GM23338 (cell line): ENCODE measurements at regions not wholly inside any gene's neighbourhood (a gene's known extent, or its start where the extent isn't known, plus 50 kb on each side); places are given as distances from the start of the nearest gene placed in this dataset.

ENCODE experiments used
- ATAC-seq: fragments of 200-7000 bp; cut with Tn5 transposase; 3 replicates; pipeline ENCODE4 v1.9.1; 2020
- DNase-seq: peaks from one replicate; pipeline ENCODE4 v3.0.0-alpha.2; 2015; ENCODE audit warnings: low spot score
- H2AFZ ChIP-seq: fragments of 200-600 bp; sonication (generic); 2 replicates; pipeline ENCODE4 v1.8.0; 2016; ENCODE audit warnings: antibody characterized with exemption, mild to moderate bottlenecking, moderate library complexity
- H3F3A ChIP-seq: fragments of 200-600 bp; sonication (generic); replicated peaks from 2 replicates; pipeline ENCODE4 v1.8.0; 2017; ENCODE audit warnings: antibody characterized with exemption, mixed run types, low read depth
- H3K27ac ChIP-seq: fragments of 200-600 bp; sonication (generic); 2 replicates; pipeline ENCODE4 v1.6.1; 2016; ENCODE audit warnings: low read depth
- H3K27me3 ChIP-seq: fragments of 200-600 bp; sonication (generic); 2 replicates; pipeline ENCODE4 v1.8.0; 2016; ENCODE audit warnings: mild to moderate bottlenecking, mixed run types, moderate library complexity; ENCODE audit not compliant: insufficient read depth
- H3K36me3 ChIP-seq: fragments of 200-600 bp; sonication (generic); 2 replicates; pipeline ENCODE4 v1.8.0; 2016; ENCODE audit warnings: mild to moderate bottlenecking; ENCODE audit not compliant: insufficient read depth
- H3K4me1 ChIP-seq: fragments of 200-600 bp; sonication (generic); 2 replicates; pipeline ENCODE4 v1.8.0; 2016; ENCODE audit warnings: mild to moderate bottlenecking, moderate library complexity; ENCODE audit not compliant: insufficient read depth
- H3K4me2 ChIP-seq: fragments of 200-600 bp; sonication (generic); 2 replicates; pipeline ENCODE4 v1.7.1; 2017; ENCODE audit warnings: mixed run types
- H3K4me3 ChIP-seq: fragments of 200-600 bp; sonication (generic); 2 replicates; pipeline ENCODE4 v1.6.1; 2016; ENCODE audit warnings: mixed run types
- H3K79me2 ChIP-seq: fragments of 200-600 bp; sonication (generic); replicated peaks from 2 replicates; pipeline ENCODE4 v1.8.0; 2017; ENCODE audit warnings: mild to moderate bottlenecking; ENCODE audit not compliant: insufficient read depth
- H3K9me2 ChIP-seq: fragments of 200-600 bp; sonication (generic); 2 replicates; pipeline ENCODE4 v1.8.0; 2017; ENCODE audit not compliant: insufficient read depth
- H4K20me1 ChIP-seq: fragments of 200-600 bp; sonication (generic); replicated peaks from 2 replicates; pipeline ENCODE4 v1.8.0; 2017; ENCODE audit warnings: mild to moderate bottlenecking; ENCODE audit not compliant: insufficient read depth
- H3K27ac Mint-ChIP-seq: 2 replicates; pipeline ENCODE4 v1.8.0; 2020; ENCODE audit warnings: inconsistent platforms, mild to moderate bottlenecking, moderate library complexity, mixed read lengths
- H3K27me3 Mint-ChIP-seq: 3 replicates; pipeline ENCODE4 v1.8.0; 2022; ENCODE audit warnings: low read depth, mild to moderate bottlenecking, moderate library complexity, mixed read lengths, inconsistent platforms; ENCODE audit not compliant: insufficient read depth, poor library complexity
- H3K36me3 Mint-ChIP-seq: 3 replicates; pipeline ENCODE4 v1.8.0; 2021; ENCODE audit warnings: low read depth, mild to moderate bottlenecking, inconsistent platforms, moderate library complexity, mixed read lengths
- H3K4me1 Mint-ChIP-seq: 3 replicates; pipeline ENCODE4 v1.8.0; 2020; ENCODE audit warnings: mild to moderate bottlenecking, inconsistent platforms, mixed read lengths
- H3K4me3 Mint-ChIP-seq: 3 replicates; pipeline ENCODE4 v1.8.0; 2021; ENCODE audit warnings: moderate library complexity, mild to moderate bottlenecking, inconsistent platforms, mixed read lengths
- H3K9me3 Mint-ChIP-seq: 3 replicates; pipeline ENCODE4 v1.8.0; 2020; ENCODE audit warnings: moderate library complexity, mild to moderate bottlenecking, inconsistent platforms, mixed read lengths
- CREB1 ChIP-seq: fragments of 250-450 bp; sonication (Bioruptor Pico); IDR thresholded peaks from 2 replicates; pipeline ENCODE4 v1.5.0; 2020; ENCODE audit warnings: low read depth, mild to moderate bottlenecking, moderate library complexity
- EZH2phosphoT487 ChIP-seq: fragments of 200-600 bp; sonication (generic); IDR thresholded peaks from one replicate; pipeline ENCODE4 v1.8.1; 2018; ENCODE audit warnings: antibody characterized with exemption; ENCODE audit not compliant: unreplicated experiment
- STAT1 ChIP-seq: IDR thresholded peaks from one replicate; pipeline ENCODE4 v1.6.1; 2016; ENCODE audit warnings: antibody characterized with exemption; ENCODE audit not compliant: unreplicated experiment
- ZNF331 ChIP-seq: fragments of 250-450 bp; sonication (Bioruptor Pico); IDR thresholded peaks from 2 replicates; pipeline ENCODE4 v1.5.0; 2020; ENCODE audit warnings: low read depth, mild to moderate bottlenecking, moderate library complexity
- TF ChIP-seq, protein P1 (sequence below): IDR thresholded peaks from one replicate; pipeline ENCODE4 v1.6.1; 2018; ENCODE audit warnings: antibody characterized with exemption; ENCODE audit not compliant: unreplicated experiment
- TF ChIP-seq, protein P2 (sequence below): fragments of 250-450 bp; sonication (Bioruptor Pico); IDR thresholded peaks from 2 replicates; pipeline ENCODE4 v1.5.0; 2020; ENCODE audit warnings: mild to moderate bottlenecking, moderate library complexity

DNA sequence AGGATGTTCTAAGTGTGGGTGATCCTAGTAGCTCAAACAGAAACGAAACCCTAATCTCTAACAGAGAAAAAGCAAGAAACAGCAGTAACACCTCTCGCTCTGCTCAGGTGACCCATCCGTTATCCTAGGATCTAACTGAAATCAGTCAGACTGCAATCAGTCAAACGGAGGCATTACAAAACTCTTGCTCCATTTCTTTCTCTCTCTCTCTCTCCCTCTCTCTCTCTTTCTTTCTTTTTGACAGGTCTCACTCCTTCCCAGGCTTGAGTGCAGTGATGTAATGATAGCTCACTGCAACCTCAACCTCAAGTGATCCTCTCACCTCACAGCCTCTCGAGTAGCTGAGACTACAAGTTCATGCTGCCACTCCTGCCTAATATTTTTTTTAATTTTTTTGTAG is 1283.5 kb upstream of the CELF2 start (continued):
- TF ChIP-seq EZH2phosphoT487 (no peak), CREB1 (no peak)
- TF ChIP-seq, protein P1, sequence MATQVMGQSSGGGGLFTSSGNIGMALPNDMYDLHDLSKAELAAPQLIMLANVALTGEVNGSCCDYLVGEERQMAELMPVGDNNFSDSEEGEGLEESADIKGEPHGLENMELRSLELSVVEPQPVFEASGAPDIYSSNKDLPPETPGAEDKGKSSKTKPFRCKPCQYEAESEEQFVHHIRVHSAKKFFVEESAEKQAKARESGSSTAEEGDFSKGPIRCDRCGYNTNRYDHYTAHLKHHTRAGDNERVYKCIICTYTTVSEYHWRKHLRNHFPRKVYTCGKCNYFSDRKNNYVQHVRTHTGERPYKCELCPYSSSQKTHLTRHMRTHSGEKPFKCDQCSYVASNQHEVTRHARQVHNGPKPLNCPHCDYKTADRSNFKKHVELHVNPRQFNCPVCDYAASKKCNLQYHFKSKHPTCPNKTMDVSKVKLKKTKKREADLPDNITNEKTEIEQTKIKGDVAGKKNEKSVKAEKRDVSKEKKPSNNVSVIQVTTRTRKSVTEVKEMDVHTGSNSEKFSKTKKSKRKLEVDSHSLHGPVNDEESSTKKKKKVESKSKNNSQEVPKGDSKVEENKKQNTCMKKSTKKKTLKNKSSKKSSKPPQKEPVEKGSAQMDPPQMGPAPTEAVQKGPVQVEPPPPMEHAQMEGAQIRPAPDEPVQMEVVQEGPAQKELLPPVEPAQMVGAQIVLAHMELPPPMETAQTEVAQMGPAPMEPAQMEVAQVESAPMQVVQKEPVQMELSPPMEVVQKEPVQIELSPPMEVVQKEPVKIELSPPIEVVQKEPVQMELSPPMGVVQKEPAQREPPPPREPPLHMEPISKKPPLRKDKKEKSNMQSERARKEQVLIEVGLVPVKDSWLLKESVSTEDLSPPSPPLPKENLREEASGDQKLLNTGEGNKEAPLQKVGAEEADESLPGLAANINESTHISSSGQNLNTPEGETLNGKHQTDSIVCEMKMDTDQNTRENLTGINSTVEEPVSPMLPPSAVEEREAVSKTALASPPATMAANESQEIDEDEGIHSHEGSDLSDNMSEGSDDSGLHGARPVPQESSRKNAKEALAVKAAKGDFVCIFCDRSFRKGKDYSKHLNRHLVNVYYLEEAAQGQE, result no peak

DNA sequence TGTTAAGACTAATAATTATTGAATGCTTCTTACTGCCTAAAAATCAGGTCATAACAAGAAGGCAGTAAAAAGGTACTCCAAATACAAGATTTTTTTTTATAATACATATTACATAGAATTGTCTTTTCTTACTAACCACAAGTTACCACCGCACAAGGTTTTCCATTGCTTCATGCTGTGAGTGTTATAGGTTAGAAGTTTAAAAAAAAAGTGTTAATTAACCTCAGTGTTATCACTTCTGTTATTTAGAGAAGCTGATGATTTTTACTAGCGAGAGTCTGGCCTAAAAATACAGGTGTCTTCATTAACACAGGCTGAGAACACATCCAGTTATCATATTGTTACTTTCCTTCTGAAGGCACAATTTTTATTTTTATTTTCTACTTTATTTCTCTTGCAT is 1281.9 kb upstream of the CELF2 start:
- TF ChIP-seq ZNF331 (CRISPR knock-in tag), result no peak
- TF ChIP-seq, protein P2, sequence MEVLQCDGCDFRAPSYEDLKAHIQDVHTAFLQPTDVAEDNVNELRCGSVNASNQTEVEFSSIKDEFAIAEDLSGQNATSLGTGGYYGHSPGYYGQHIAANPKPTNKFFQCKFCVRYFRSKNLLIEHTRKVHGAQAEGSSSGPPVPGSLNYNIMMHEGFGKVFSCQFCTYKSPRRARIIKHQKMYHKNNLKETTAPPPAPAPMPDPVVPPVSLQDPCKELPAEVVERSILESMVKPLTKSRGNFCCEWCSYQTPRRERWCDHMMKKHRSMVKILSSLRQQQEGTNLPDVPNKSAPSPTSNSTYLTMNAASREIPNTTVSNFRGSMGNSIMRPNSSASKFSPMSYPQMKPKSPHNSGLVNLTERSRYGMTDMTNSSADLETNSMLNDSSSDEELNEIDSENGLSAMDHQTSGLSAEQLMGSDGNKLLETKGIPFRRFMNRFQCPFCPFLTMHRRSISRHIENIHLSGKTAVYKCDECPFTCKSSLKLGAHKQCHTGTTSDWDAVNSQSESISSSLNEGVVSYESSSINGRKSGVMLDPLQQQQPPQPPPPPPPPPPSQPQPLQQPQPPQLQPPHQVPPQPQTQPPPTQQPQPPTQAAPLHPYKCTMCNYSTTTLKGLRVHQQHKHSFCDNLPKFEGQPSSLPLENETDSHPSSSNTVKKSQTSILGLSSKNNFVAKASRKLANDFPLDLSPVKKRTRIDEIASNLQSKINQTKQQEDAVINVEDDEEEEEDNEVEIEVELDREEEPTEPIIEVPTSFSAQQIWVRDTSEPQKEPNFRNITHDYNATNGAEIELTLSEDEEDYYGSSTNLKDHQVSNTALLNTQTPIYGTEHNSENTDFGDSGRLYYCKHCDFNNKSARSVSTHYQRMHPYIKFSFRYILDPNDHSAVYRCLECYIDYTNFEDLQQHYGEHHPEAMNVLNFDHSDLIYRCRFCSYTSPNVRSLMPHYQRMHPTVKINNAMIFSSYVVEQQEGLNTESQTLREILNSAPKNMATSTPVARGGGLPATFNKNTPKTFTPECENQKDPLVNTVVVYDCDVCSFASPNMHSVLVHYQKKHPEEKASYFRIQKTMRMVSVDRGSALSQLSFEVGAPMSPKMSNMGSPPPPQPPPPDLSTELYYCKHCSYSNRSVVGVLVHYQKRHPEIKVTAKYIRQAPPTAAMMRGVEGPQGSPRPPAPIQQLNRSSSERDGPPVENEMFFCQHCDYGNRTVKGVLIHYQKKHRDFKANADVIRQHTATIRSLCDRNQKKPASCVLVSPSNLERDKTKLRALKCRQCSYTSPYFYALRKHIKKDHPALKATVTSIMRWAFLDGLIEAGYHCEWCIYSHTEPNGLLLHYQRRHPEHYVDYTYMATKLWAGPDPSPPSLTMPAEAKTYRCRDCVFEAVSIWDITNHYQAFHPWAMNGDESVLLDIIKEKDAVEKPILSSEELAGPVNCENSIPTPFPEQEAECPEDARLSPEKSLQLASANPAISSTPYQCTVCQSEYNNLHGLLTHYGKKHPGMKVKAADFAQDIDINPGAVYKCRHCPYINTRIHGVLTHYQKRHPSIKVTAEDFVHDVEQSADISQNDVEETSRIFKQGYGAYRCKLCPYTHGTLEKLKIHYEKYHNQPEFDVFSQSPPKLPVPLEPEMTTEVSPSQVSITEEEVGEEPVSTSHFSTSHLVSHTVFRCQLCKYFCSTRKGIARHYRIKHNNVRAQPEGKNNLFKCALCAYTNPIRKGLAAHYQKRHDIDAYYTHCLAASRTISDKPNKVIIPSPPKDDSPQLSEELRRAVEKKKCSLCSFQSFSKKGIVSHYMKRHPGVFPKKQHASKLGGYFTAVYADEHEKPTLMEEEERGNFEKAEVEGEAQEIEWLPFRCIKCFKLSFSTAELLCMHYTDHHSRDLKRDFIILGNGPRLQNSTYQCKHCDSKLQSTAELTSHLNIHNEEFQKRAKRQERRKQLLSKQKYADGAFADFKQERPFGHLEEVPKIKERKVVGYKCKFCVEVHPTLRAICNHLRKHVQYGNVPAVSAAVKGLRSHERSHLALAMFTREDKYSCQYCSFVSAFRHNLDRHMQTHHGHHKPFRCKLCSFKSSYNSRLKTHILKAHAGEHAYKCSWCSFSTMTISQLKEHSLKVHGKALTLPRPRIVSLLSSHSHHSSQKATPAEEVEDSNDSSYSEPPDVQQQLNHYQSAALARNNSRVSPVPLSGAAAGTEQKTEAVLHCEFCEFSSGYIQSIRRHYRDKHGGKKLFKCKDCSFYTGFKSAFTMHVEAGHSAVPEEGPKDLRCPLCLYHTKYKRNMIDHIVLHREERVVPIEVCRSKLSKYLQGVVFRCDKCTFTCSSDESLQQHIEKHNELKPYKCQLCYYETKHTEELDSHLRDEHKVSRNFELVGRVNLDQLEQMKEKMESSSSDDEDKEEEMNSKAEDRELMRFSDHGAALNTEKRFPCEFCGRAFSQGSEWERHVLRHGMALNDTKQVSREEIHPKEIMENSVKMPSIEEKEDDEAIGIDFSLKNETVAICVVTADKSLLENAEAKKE (CRISPR knock-in tag), result no peak
- no peak for TF ChIP-seq STAT1
- Histone ChIP-seq H3K4me2 (no peak overlapping the region), H3K27ac (no peak overlapping the region), H2AFZ (no peak overlapping the region), H3K36me3 (no peaks in the 10 kb centered on the region), H3K9me2 (no peaks in the 10 kb centered on the region), H3K79me2 (no peaks in the 10 kb centered on the region), H3K4me1 (no peaks in the 10 kb centered on the region), H3K4me3 (no peak overlapping the region), H4K20me1 (no peaks in the 10 kb centered on the region), H3K27me3 (no peaks in the 10 kb centered on the region), H3F3A (no peaks in the 10 kb centered on the region)
- ATAC-seq (no peak), DNase-seq (no peak)
- H3K4me1 Mint-ChIP-seq, result no peaks in the 10 kb centered on the region
- no peaks in the 10 kb centered on the region for H3K36me3 Mint-ChIP-seq
- H3K9me3 Mint-ChIP-seq, result no peaks in the 10 kb centered on the region
- no peak overlapping the region for H3K27ac Mint-ChIP-seq
- H3K27me3 Mint-ChIP-seq, result no peaks in the 10 kb centered on the region
- H3K4me3 Mint-ChIP-seq, result no peak overlapping the region
